HG02798 (cell line): ENCODE measurements at regions not wholly inside any gene's neighbourhood (a gene's known extent, or its start where the extent isn't known, plus 50 kb on each side); places are given as distances from the start of the nearest gene placed in this dataset.

Experiments
- ATAC-seq: cut with Tn5 transposase; IDR thresholded peaks from one replicate; pipeline ENCODE4 v1.9.1; 2021; ENCODE audit warnings: mild to moderate bottlenecking; ENCODE audit not compliant: unreplicated experiment, poor library complexity

DNA sequence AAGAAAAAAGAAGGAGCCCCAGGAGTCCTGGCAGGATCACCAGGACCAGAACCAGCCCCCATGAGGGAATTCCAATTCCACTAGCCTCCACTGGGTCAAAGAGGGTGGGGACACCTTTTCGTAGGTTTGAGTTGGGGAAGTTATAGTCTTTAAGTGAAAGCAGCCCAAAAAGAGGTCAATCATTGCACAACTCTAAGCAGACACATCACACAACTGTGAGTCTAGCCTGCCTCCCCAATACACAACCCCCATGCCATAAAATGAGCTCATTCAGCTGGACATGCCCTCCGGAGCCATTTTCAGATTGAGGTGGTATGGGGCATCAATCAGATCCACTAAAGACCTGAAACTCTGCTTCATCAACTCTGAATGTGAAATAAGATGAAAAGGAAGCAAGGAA lies 179.9 kb downstream of the NPHP4 start:
- ATAC-seq = no peak

GRCh38 chr1:5811419-5811818 lies 180.8 kb downstream of the NPHP4 start:
- no peak for ATAC-seq

GRCh38 chr1:5810553-5811270 lies 181.5 kb downstream of the NPHP4 start:
- ATAC-seq = no peak

DNA sequence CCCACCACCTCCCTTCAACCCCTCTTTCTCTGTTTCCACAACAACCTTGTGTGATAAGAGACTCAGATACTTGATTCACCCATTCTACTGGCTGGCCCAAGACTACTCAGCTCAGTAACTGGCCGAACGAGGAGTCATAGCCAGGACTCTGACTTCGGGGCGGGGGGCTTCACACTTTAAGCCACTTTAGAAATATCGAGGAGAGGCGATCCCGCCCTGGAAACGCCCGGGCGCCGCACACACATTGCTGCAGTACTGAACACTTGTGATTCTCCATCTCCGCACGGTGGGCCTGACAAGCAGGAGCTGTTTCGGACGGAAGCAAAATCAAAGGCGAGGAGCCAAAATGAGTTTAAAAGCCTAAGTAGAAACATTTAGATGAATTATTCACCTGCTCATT lies 182.1 kb downstream of the NPHP4 start:
- no peak for ATAC-seq

DNA sequence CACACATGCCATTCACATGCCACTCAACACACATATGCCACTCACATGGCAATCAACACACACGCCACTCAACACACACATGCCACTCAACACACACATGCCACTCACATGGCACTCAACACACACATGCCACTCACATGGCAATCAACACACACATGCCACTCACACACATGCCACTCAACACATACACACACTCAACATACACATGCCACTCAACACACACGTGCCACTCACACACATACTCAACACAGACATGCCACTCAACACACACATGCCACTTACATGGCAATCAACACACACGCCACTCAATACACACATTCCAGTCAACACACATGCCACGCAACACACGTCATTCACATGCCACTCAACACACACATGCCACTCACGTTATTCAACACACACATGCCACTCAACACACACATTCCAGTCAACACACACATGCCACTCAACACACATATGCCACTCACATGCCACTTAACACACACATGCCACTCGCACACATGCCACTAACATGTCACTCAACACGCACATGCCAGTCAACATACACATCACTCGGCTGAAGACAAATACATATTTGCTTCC lies 182.9 kb downstream of the NPHP4 start:
- no peak for ATAC-seq

- ATAC-seq = no peak
These were observed 188.4 kb downstream of the NPHP4 start for GRCh38 chr1:5803851-5804250.

DNA sequence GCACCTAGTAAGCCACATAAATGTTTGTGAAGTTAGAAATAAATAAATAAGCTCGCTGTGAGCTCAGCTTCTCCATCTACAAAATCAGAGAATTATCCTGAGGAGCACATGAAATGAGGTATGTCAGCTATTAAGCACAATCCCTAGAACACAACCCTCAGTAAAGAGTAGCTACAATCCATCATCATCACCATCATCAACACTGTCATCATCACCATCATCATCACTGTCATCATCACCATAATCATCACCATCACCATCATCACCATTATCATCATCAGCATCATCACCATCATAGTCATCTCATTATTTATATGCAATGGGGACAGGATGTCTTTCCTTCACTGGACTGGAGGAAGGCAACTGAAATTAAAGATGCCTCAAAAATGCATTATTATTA lies 189.6 kb downstream of the NPHP4 start:
- no peak for ATAC-seq

DNA sequence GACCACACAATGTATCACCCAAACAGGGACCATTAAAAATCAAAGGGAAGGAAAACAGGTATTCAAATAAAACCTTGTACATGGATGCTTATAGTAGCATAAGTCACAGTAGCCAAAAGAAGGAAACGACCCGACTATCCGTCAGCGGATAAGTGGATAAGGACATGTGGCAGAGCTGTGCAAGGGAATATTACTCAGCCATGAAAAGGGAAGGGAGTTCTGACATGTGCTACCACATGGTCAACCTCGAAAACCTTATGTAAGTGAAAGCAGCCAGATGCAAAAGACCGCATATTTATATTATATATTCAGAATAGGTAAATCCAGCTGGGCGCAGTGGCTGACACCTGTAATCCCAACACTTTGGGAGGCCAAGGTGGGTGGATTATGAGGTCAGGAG lies 193.3 kb downstream of the NPHP4 start:
- ATAC-seq = no peak

DNA sequence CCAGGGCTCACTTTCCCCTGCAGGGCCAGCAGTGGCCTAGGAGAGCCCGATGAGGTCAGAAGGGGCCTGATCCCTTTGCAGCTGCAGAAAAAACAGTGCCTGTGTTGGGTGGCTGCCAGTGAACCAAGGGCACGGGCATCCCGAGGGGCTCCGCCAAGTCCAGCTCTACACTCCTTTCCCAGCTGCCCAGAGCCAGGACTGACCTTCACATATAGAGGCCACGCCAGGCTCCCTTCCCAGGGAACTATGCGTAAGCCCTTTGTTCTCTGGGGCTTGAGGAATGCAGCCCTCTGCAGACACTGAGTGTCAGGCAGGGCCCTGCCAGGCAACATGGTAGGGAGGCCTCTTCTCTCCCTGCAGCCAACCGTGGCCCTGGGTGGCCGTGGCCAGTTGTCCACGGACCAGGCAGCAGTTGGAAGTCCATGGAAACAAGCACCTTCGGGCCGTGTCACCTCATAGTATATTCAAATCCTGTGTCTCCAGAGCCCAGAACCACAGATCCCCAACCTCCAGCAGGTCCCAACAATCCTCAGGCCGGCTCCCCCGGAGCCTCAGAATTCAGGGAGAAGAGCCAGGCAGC lies 194.0 kb downstream of the NPHP4 start:
- no peak for ATAC-seq

DNA sequence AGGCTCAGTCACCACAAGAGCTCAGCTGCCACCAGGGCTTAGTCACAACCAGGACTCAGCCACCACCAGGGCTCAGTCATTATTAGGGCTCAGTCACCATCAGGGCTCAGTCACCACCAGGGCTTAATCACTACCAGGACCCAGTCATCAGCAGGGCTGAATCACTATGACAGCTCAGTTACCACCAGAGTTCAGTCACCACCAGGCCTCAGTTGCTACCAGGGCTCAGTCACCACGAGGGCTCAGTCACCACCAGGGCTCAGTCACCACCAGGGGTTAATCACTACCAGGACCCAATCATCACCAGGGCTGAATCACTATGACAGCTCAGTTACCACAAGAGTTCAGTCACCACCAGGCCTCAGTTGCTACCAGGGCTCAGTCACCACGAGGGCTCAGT lies 196.2 kb downstream of the NPHP4 start:
- no peak for ATAC-seq

- ATAC-seq = no peak
These were observed 197.9 kb downstream of the NPHP4 start for GRCh38 chr1:5794279-5794678.

GRCh38 chr1:5793516-5793915 lies 198.7 kb downstream of the NPHP4 start:
- no peak for ATAC-seq

- ATAC-seq = no peak
These were observed 211.1 kb downstream of the NPHP4 start for GRCh38 chr1:5781079-5781478.

- ATAC-seq = no peak
These were observed 211.9 kb downstream of the NPHP4 start for GRCh38 chr1:5780324-5780716.

- no peak for ATAC-seq
These were observed 212.5 kb downstream of the NPHP4 start for GRCh38 chr1:5779608-5780323.

DNA sequence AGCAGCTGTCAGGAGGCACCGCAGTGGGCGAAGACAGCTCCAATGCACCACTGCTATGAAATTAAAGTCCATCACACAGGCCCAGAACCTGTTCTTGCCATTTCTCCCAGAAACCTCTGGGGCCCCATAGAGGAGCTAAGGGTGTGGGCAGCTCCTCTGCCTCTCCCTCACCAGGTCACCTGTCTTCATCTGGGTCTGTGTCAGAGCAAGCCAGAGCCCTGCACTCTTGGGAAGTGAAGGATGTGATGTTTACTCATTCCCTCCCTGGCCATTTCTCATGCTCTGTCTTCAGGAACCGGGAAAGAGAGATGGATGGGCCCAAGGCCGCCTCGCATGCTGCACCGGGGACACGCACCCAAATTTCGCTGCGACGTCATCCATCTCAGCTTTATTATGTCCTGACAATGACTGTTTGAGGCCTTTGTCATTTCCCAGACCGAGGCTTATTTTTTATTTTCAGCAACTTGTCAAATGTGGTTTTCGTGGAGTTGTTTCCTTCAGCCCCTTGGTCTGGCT lies 216.1 kb downstream of the NPHP4 start:
- no peak for ATAC-seq

DNA sequence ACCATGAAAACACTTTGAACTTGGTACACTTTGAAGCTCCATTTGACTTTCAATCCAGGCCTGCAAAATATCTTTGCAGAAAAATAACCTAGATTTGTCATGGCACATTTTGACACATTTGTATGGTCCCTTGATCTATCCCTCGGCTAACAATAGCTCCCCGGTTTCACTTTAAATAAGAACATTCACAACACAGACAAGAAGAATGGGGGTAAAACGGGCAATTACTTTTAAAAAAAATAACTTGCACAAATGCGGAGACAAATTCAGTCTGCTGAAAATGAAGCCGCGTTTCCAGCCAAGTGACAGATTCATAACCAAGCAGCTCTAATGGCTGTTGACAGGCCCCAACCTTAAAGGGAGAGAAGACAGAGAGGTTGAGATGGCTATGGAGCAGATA lies 218.2 kb downstream of the NPHP4 start:
- ATAC-seq = no peak

GRCh38 chr1:5771788-5772187 lies 220.4 kb downstream of the NPHP4 start:
- ATAC-seq = no peak

DNA sequence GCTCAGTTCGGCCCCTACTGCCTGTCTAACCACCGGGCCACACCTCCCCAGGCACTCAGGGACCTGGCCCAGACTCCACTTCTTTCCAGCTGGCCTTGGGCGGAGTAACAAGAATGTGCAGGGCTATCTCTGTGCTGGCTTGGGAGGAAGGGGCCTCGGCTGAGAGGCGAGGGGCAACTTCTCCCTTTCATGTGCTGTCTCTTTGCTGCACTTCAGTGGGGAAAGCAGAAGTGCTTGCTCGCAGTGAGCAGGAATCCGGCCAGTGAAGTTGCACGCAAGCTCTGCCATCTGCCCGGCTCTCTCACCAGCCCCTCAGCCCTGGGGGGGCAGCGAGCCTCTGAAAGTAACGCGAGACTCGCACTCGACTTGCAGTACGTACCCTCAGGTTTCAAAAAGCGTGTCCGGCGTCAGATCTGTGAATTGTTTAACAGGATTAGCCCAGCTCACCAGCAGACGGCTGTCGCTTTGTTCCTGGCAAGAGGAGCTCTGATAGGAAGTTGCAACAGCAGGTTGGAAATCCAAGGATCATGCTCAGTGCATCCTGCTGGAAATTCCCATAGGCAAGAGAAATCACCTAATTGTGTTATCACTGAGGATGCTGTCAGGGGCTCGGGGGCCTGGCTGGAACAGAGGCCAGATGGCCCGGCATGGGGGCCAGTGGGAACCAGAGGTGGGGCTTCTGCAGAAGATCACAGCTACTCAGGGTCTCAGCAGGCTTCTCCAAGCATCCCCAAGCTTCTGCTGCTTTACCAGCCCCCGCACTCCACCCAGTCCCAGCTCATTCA lies 221.1 kb downstream of the NPHP4 start:
- no peak for ATAC-seq

DNA sequence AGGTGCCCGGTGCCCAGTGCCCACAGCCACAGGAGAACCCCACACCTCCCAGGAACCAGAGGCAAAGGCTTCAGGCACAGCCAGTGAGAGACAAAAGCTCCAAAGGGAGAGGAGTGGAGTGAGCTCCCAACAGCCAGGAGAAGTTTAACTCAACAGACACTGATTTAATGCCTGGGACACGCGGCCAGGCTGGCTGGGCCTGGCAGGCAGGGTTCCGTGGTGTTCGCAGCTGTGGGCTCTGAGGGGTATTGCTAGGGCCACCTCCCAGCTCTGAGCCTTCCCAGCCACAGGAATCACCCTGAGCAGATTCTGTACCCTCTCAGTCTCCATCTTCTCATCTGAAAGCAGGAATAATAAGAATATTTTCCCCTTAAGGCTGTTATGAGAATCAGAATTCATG lies 222.5 kb downstream of the NPHP4 start:
- ATAC-seq = no peak
